GM12878 (cell line): ENCODE measurements at regions not wholly inside any gene's neighbourhood (a gene's known extent, or its start where the extent isn't known, plus 50 kb on each side); places are given as distances from the start of the nearest gene placed in this dataset.

Experiments
- EZH2 ChIP-seq: IDR thresholded peaks from 2 replicates; pipeline ENCODE4 v1.6.1; 2012; ENCODE audit warnings: low read depth, mild to moderate bottlenecking, control low read depth, inconsistent platforms, low read length, borderline replicate concordance; ENCODE audit not compliant: control insufficient read depth
- FOXK2 ChIP-seq: fragments of 450-650 bp; IDR thresholded peaks from 2 replicates; pipeline ENCODE4 v1.6.1; 2017; ENCODE audit warnings: mild to moderate bottlenecking, moderate library complexity
- RAD21 ChIP-seq: IDR thresholded peaks from 2 replicates; pipeline ENCODE4 v1.6.1; 2011; ENCODE audit warnings: mild to moderate bottlenecking, low read depth, low read length, moderate library complexity; ENCODE audit not compliant: insufficient read depth
- RAD51 ChIP-seq: fragments of 450-650 bp; IDR thresholded peaks from 2 replicates; pipeline ENCODE4 v1.6.1; 2016; ENCODE audit warnings: moderate library complexity, mild to moderate bottlenecking, inconsistent platforms
- SMC3 ChIP-seq: IDR thresholded peaks from 2 replicates; pipeline ENCODE4 v1.6.1; 2011; ENCODE audit warnings: low read length, improper control_type of control experiment, borderline replicate concordance
- YY1 ChIP-seq: IDR thresholded peaks from 2 replicates; pipeline ENCODE4 v1.6.1; 2011; ENCODE audit warnings: low read depth, mild to moderate bottlenecking, low read length
- TF ChIP-seq, protein P1 (sequence below), 3 experiments: IDR thresholded peaks in 2 of 3; conservative IDR thresholded peaks in 1 of 3; 2 replicates each; pipeline ENCODE4 v1.5.1; 2011; ENCODE audit warnings: low read depth in 3 of 3, low read length in 3 of 3, mild to moderate bottlenecking in 3 of 3, control low read depth in 2 of 3, moderate library complexity in 2 of 3, inconsistent platforms in 1 of 3, mixed read lengths in 1 of 3; ENCODE audit not compliant: control insufficient read depth in 2 of 3, insufficient read depth in 1 of 3; ENCODE audit errors: extremely low read depth in 1 of 3
- TF ChIP-seq, protein P2 (sequence below): fragments of 150-350 bp; IDR thresholded peaks from 2 replicates; pipeline ENCODE4 v1.6.1; 2016; ENCODE audit warnings: low read depth, low read length

DNA sequence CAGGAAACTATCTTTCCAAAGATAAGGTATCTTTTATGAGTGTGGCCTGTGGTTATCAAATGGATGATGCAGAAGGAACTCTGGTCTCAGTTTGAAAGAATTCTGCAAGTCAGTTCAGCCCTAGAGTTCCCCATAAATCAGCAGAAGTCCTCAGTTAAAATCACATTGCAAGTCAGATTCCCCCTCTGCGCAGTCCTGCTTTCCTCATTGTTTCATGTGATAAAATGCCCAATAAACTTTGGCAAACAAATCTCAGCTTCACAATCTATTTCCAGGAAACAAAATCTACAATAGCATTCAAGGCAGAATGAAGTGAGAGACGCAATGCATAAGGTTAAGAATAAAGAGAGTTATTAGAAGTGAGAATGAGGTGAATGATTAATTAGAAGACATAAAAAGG is 216.3 kb upstream of the KLHL1 start:
- TF ChIP-seq, protein P1, sequence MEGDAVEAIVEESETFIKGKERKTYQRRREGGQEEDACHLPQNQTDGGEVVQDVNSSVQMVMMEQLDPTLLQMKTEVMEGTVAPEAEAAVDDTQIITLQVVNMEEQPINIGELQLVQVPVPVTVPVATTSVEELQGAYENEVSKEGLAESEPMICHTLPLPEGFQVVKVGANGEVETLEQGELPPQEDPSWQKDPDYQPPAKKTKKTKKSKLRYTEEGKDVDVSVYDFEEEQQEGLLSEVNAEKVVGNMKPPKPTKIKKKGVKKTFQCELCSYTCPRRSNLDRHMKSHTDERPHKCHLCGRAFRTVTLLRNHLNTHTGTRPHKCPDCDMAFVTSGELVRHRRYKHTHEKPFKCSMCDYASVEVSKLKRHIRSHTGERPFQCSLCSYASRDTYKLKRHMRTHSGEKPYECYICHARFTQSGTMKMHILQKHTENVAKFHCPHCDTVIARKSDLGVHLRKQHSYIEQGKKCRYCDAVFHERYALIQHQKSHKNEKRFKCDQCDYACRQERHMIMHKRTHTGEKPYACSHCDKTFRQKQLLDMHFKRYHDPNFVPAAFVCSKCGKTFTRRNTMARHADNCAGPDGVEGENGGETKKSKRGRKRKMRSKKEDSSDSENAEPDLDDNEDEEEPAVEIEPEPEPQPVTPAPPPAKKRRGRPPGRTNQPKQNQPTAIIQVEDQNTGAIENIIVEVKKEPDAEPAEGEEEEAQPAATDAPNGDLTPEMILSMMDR (IDR thresholded peaks at IDR 0.05 in 2 of 3, conservative IDR thresholded peaks at IDR 0.05 in 1 of 3; ENCODE audit: control insufficient read depth in 2 of 3, extremely low read depth in 1 of 3, insufficient read depth in 1 of 3, low read depth in 3 of 3, low read length in 3 of 3): no peak
- no peak for TF ChIP-seq RAD21
- no peak for TF ChIP-seq EZH2
- TF ChIP-seq FOXK2: no peak
- no peak for TF ChIP-seq SMC3
- TF ChIP-seq RAD51: no peak
- TF ChIP-seq YY1: no peak
- TF ChIP-seq, protein P2, sequence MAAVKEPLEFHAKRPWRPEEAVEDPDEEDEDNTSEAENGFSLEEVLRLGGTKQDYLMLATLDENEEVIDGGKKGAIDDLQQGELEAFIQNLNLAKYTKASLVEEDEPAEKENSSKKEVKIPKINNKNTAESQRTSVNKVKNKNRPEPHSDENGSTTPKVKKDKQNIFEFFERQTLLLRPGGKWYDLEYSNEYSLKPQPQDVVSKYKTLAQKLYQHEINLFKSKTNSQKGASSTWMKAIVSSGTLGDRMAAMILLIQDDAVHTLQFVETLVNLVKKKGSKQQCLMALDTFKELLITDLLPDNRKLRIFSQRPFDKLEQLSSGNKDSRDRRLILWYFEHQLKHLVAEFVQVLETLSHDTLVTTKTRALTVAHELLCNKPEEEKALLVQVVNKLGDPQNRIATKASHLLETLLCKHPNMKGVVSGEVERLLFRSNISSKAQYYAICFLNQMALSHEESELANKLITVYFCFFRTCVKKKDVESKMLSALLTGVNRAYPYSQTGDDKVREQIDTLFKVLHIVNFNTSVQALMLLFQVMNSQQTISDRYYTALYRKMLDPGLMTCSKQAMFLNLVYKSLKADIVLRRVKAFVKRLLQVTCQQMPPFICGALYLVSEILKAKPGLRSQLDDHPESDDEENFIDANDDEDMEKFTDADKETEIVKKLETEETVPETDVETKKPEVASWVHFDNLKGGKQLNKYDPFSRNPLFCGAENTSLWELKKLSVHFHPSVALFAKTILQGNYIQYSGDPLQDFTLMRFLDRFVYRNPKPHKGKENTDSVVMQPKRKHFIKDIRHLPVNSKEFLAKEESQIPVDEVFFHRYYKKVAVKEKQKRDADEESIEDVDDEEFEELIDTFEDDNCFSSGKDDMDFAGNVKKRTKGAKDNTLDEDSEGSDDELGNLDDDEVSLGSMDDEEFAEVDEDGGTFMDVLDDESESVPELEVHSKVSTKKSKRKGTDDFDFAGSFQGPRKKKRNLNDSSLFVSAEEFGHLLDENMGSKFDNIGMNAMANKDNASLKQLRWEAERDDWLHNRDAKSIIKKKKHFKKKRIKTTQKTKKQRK: no peak
